Testis (tissue), 2 donors: ENCODE measurements at regions not wholly inside any gene's neighbourhood (a gene's known extent, or its start where the extent isn't known, plus 50 kb on each side); places are given as distances from the start of the nearest gene placed in this dataset.

ENCODE experiments used
- CTCF ChIP-seq, 3 experiments: fragments of 450-650 bp in 2 of 3; fragments of 200-600 bp in 1 of 3; sonication (generic) in 1 of 3; IDR thresholded peaks; one replicate each; pipeline ENCODE4 v1.5.1; 2016 to 2019; ENCODE audit warnings: antibody characterized with exemption in 3 of 3, mild to moderate bottlenecking in 2 of 3, moderate library complexity in 1 of 3
- POLR2A ChIP-seq: fragments of 450-650 bp; IDR thresholded peaks from one replicate; pipeline ENCODE4 v1.6.1; 2017; ENCODE audit warnings: antibody characterized with exemption, mild to moderate bottlenecking, moderate library complexity

DNA sequence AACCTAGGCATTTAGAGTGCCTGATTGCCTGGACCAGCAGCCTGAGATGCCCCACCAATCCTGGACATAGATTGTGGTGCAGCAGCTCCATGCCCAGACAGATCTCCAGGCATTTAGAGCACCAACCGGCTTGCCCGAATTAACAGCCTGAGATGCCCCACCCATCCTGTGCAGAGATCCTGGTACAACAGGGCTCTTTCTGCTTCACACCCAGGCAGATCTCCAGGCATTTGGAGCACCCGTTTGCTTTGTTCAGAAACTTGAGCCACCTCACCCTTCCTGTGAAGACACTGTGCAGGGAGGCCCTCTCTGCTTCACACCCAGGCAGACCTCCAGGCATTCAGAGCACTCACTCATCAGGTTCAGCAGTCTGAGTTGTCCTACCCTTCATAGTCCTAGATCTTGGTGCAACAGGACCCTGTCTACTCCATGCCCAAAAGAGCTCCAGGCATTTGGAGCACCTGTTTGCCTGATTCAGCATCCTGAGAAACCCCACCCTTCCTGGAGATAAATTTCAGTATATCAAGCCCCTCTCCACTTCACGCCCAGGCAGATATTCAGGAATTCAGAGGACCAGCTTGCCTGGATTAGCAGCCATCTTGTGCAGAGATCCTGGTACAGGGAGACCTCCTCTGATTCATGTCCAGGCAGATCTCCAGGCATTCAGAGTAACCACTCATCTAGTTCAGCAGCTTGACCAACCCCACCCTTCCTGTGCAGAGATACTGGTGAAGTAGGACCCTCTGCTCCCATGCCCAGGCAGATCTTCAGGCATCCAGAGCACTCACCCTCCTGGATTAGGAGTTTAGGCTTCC lies 189.2 kb upstream of the FERMT1 start:
- TF ChIP-seq POLR2A, result no peak
- no peak for TF ChIP-seq CTCF (IDR thresholded peaks at IDR 0.05)
